ENCODE measurements at regions not wholly inside any gene's neighbourhood (a gene's known extent, or its start where the extent isn't known, plus 50 kb on each side); places are given as distances from the start of the nearest gene placed in this dataset.
"Not testable (repeated sequence)": the region's sequence is repeated elsewhere in the genome, so short reads cannot be mapped to it uniquely, and the experiment has no call there.

DNA sequence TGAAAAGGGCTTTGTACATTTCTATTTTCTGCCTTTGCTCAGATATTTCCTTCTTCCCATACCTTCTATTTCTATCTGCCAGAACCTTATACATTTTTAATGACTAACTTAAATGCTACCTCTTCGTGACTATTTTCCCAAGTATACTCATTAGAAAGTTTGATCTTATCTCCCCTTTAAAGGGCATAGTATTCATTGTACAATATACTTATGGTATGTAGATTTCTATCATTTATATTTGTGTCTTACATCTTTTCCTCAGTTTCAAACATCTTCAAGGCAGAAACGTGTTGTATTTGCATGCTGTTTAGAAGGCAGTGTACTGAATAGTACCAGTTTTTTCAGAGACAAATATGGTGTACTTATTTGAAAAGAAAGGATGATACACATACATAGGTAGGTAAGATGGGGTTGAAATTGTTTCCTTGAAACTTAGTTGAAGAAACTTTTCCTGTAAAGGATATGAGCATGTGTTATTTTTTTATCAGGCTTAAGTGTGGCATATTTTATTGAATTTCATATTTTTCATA is 518.1 kb upstream of the NUDT12 start:
- no peaks in the 10 kb centered on the region for H3K4me1 ChIP-seq
- H4K20me1 ChIP-seq = no peaks in the 10 kb centered on the region
- H3K9ac ChIP-seq = no peak overlapping the region
- H3K4me2 ChIP-seq = no peak overlapping the region
- no peak overlapping the region for H3K4me3 ChIP-seq
- no peaks in the 10 kb centered on the region for H3K9me3 ChIP-seq
- TF ChIP-seq Cebpa-rat (IDR thresholded peaks at IDR 0.05) = no peak
- H3K27ac ChIP-seq = no peak overlapping the region
- H3K36me3 ChIP-seq = no peaks in the 10 kb centered on the region
- H3K27me3 ChIP-seq = no peaks in the 10 kb centered on the region

DNA sequence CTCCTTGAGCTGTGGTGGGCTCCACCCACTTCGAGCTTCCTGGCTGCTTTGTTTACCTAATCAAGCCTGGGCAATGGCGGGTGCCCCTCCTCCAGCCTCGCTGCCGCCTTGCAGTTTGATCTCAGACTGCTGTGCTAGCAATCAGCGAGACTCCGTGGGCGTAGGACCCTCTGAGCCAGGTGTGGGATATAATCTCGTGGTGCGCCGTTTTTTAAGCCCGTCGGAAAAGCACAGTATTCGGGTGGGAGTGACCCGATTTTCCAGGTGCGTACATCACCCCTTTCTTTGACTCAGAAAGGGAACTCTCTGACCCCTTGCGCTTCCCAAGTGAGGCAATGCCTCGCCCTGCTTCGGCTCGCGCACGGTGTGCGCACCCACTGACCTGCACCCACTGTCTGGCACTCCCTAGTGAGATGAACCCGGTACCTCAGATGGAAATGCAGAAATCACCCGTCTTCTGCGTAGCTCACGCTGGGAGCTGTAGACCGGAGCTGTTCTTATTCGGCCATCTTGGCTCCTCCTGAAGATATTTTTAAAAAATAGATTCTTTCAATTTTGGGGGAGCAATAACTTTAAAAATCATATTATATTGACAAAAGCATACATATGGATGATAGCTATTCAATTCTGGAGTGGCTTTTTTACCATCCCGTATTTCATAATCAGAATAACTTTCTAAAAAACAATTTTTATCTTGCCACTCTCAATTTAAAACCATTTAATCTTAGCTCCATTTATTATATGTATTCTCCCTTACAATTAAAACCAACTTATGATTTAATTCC is 517.5 kb upstream of the NUDT12 start:
- not testable (repeated sequence) for H3K4me3 ChIP-seq, H3K4me2 ChIP-seq

DNA sequence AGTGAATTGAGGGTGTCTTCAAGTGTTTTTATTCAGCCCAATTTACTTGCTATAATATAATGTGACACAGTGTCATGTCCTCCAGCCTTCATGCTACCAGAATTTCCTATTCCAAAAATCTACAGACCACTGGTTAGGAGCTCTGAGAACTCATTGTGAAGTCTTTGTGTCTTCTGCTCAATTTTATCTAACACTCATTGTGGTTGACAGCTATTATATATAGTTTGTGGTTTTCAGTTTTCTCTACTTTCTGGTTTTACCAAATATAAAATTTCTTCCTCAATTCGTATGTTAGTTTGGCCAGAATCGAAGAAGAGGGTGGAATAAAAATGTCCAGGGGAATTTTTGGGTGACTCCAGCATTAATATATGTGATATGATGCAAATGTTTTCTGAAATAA is 509.3 kb upstream of the NUDT12 start:
- Histone ChIP-seq H3K4me2 (peak overlapping the region; percentile 26; the same call in 1 of the 2 replicates), H4K20me1 (no peaks in the 10 kb centered on the region), H3K9me3 (no peaks in the 10 kb centered on the region), H3K27ac (no peak overlapping the region), H3K36me3 (no peaks in the 10 kb centered on the region), H3K4me1 (peaks cover 8% of the 10 kb centered on the region; the same call in 1 of the 2 replicates), H3K9ac (no peak overlapping the region), H3K4me3 (no peak overlapping the region), H3K27me3 (no peaks in the 10 kb centered on the region)
- TF ChIP-seq Cebpa-rat (IDR thresholded peaks at IDR 0.05) = no peak

More for the DNA sequence above, 517.5 kb upstream of the NUDT12 start:
- H3K9ac ChIP-seq, H3K4me1 ChIP-seq, H4K20me1 ChIP-seq, H3K9me3 ChIP-seq, H3K27me3 ChIP-seq, H3K27ac ChIP-seq, H3K36me3 ChIP-seq: not testable (repeated sequence)

DNA sequence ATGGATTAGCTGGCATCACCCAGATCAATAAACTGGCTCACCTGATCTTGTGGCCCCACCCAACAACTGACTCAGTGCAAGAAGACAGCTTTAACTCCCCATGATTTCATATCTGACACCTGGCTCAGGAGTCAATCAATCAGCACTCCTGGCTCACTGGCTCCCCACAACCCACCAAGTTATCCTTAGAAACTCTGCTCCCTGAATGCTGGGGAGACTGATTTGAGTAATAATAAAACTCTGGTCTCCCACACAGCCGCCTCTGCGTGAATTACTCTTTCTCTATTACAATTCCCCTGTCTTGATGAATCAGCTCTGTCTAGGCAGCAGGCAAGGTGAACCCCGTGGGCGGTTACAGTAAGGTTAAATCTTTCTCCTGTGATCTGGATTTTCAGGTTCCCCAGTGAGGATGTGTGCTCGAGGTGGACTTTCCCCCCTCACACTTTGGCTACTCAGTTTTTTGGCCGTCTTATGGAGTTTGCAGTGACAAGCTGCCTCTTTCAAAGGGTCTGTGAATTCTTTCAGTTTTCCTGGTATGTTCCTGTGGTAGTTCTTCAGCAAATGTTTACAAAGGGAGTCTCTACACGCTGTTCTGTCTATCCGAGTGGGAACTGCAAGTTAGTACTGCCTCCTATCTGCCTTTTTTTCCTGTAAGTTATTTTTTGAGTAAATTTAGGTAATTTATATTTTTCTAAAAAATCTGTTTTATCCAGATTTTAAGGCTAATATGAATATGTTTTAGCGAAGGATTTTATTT is 500.2 kb upstream of the NUDT12 start:
- Histone ChIP-seq H3K36me3 (no peaks in the 10 kb centered on the region), H3K27ac (no peak overlapping the region), H3K27me3 (no peaks in the 10 kb centered on the region), H4K20me1 (no peaks in the 10 kb centered on the region), H3K9me3 (no peaks in the 10 kb centered on the region), H3K4me3 (no peak overlapping the region), H3K9ac (no peak overlapping the region), H3K4me1 (no peaks in the 10 kb centered on the region), H3K4me2 (no peak overlapping the region)
- no peak for TF ChIP-seq Cebpa-rat (IDR thresholded peaks at IDR 0.05)

DNA sequence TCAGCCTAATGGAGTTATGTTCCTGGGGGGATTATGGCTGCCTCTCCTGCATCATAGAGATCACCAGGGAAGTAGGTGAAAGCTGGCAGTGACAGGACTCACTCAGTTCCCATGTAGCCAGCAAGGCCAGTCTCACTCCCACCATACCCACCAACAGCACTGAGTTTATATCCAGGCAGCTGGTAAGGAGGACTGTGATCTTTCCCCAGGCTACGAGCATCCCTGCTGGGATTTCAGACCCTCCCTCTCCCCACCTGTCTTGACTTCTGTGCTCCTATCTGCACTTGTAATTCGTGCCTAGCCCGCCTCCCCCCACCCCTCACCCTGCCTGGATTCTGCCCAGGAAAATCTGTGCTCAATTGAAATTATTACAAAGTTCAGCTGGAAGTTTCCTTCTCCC is 499.1 kb upstream of the NUDT12 start:
- Histone ChIP-seq H3K4me3 (no peak overlapping the region), H3K9ac (no peak overlapping the region), H3K27ac (no peak overlapping the region), H4K20me1 (no peaks in the 10 kb centered on the region), H3K4me2 (no peak overlapping the region), H3K36me3 (no peaks in the 10 kb centered on the region), H3K4me1 (no peaks in the 10 kb centered on the region), H3K27me3 (no peaks in the 10 kb centered on the region), H3K9me3 (no peaks in the 10 kb centered on the region)
- no peak for TF ChIP-seq Cebpa-rat (IDR thresholded peaks at IDR 0.05)

DNA sequence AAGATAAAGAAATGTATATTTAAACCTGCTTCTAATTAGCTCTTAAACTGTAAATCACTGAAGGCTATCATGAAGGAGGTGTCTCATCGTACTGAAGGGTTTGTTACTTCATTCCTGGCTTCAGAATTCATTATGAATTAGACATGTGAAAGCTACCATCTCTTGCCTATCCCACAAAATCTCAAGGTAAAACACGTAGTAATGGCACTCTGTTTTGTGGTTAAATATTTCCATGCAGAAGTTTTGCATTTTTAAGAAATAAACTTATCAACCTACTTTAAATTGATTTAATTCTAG is 490.7 kb upstream of the NUDT12 start:
- Histone ChIP-seq H3K4me3 (no peak overlapping the region), H3K9me3 (no peaks in the 10 kb centered on the region), H3K4me1 (no peaks in the 10 kb centered on the region), H4K20me1 (no peaks in the 10 kb centered on the region), H3K27ac (no peak overlapping the region), H3K27me3 (no peaks in the 10 kb centered on the region), H3K36me3 (no peaks in the 10 kb centered on the region), H3K9ac (no peak overlapping the region), H3K4me2 (no peak overlapping the region)
- no peak for TF ChIP-seq Cebpa-rat (IDR thresholded peaks at IDR 0.05)

DNA sequence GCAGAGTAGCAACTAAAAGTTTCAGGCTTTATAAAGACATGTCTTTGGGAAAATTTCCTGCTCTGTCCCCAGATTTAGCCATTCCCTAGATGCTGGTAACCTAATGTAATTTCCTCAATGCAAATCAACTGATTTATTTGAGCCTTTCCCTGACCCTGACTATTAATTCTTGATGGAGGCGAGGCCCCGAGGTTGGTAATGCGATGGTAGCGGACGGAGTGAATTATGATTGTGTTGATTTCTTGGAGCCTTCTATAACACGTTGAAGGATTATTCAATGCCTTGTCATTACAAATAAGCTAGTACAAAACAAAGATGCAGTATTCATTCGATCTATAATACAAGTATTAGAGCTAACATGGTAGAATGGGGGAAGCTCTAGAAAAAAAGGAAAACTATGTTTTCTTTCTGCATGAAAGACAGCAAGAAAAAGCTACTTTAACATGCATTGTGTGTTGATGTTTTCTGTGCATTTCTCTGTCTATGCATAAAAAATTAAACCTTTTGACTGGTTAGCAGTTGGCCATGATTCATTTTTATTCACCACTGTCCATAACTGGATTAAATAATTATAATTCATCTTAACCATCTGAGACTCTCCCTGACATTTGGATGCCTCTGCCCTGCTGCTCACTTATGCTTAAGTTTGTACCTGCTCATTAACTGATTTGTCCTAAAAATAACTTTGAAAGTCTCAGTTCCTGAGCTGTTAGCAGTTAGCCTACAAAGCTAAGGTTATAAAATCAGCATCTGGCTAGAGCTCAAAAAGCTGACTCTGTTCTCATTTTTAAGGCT is 490.2 kb upstream of the NUDT12 start:
- Histone ChIP-seq H4K20me1 (no peaks in the 10 kb centered on the region), H3K4me3 (no peak overlapping the region), H3K36me3 (no peaks in the 10 kb centered on the region), H3K9ac (no peak overlapping the region), H3K4me2 (no peak overlapping the region), H3K4me1 (no peaks in the 10 kb centered on the region), H3K27me3 (no peaks in the 10 kb centered on the region), H3K9me3 (no peaks in the 10 kb centered on the region), H3K27ac (no peak overlapping the region)
- TF ChIP-seq Cebpa-rat (IDR thresholded peaks at IDR 0.05) = no peak

DNA sequence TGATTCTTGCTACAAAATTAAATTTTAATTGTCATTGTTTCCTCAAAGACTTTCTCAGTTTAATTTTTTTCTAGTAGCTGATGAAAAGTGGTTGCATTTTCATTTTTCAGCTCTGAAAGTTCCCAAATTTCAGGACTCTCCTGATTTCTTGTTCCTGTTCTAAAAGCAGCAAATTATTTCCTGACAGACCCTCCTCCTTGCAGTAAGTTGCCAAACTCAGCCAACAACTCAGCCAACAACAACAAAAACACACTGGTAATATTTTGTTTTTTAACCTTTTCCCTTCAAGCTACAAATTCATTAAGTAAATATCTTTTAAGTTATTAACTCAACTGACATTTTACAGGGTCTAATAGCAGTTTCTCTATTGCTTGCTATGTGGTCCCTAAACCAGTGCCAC is 487.8 kb upstream of the NUDT12 start:
- no peaks in the 10 kb centered on the region for H3K4me1 ChIP-seq
- no peak overlapping the region for H3K4me3 ChIP-seq
- H4K20me1 ChIP-seq = no peaks in the 10 kb centered on the region
- H3K36me3 ChIP-seq = no peaks in the 10 kb centered on the region
- no peak overlapping the region for H3K9ac ChIP-seq
- H3K9me3 ChIP-seq = no peaks in the 10 kb centered on the region
- no peak overlapping the region for H3K4me2 ChIP-seq
- H3K27ac ChIP-seq = no peak overlapping the region
- no peak for TF ChIP-seq Cebpa-rat (IDR thresholded peaks at IDR 0.05)
- no peaks in the 10 kb centered on the region for H3K27me3 ChIP-seq

DNA sequence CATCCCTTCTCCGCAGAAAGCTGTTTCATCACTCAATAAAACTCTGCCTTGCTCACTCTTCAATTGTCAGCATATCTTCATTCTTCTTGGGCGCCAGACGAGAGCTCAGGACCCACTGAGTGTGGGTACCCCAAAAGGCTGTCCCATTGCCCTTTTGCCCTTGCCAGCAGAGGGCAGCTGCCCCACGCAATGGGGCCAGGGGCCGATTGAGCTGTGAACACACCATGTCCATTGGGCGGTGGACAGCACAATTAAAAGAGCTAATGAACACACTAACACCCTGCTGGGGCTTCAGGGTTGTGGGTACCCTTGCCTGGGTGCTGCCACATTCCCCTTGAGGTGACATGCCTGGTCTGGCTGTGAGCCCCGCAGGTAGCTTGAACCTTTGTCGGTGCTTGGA is 487.2 kb upstream of the NUDT12 start:
- Histone ChIP-seq H3K27me3 (no peaks in the 10 kb centered on the region), H3K9me3 (no peaks in the 10 kb centered on the region), H3K36me3 (no peaks in the 10 kb centered on the region), H3K4me2 (no peak overlapping the region), H4K20me1 (no peaks in the 10 kb centered on the region), H3K9ac (no peak overlapping the region), H3K4me3 (no peak overlapping the region), H3K4me1 (no peaks in the 10 kb centered on the region), H3K27ac (no peak overlapping the region)
- no peak for TF ChIP-seq Cebpa-rat (IDR thresholded peaks at IDR 0.05)

DNA sequence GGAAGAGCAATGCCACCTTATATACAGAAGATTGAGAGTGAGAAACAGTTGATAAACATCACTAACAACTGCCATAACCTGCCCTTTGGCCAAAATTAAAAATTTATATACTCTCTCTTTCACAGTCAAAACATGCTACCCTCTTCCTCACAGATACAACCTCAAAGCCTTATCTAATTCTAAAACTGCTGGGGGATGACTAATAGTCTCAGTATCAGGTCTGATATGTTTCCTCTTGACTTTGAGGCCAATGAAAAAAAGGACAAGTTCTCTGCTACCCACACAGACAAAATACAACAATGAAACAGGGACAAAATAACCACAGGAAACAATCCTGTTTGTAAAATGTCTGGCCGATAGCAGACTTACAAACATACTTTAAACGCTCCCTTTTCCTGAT is 485.6 kb upstream of the NUDT12 start:
- no peaks in the 10 kb centered on the region for H4K20me1 ChIP-seq
- no peak overlapping the region for H3K4me2 ChIP-seq
- H3K4me1 ChIP-seq = no peaks in the 10 kb centered on the region
- TF ChIP-seq Cebpa-rat (IDR thresholded peaks at IDR 0.05) = no peak
- no peak overlapping the region for H3K27ac ChIP-seq
- no peaks in the 10 kb centered on the region for H3K27me3 ChIP-seq
- no peaks in the 10 kb centered on the region for H3K36me3 ChIP-seq
- no peak overlapping the region for H3K4me3 ChIP-seq
- H3K9me3 ChIP-seq = no peaks in the 10 kb centered on the region
- no peak overlapping the region for H3K9ac ChIP-seq
